Retinal pigment epithelial cell (primary cell): ENCODE measurements at regions not wholly inside any gene's neighbourhood (a gene's known extent, or its start where the extent isn't known, plus 50 kb on each side); places are given as distances from the start of the nearest gene placed in this dataset.

ENCODE experiments used
- DNase-seq: peaks from one replicate; pipeline ENCODE4 v3.0.0-alpha.2; 2010; ENCODE audit warnings: low read depth
- H3K4me3 ChIP-seq: 2 replicates; pipeline ENCODE4 v1.5.1; 2011; ENCODE audit warnings: mild to moderate bottlenecking, low read length, control low read depth, moderate library complexity
- CTCF ChIP-seq: conservative IDR thresholded peaks from 2 replicates; pipeline ENCODE4 v1.5.1; 2011; ENCODE audit warnings: low read depth, low read length, control low read depth, inconsistent platforms

- DNase-seq: peak; percentile 27
- TF ChIP-seq CTCF: no peak
- no peak overlapping the region for H3K4me3 ChIP-seq
Observed at GRCh38 chr4:17068891-17069290, 170.4 kb upstream of the LDB2 start.

- H3K4me3 ChIP-seq: no peak overlapping the region
- TF ChIP-seq CTCF: no peak
- no peak for DNase-seq
Observed at GRCh38 chr4:17068392-17068791, 169.9 kb upstream of the LDB2 start.

GRCh38 chr4:17066972-17067371 is 168.5 kb upstream of the LDB2 start:
- H3K4me3 ChIP-seq: no peak overlapping the region
- TF ChIP-seq CTCF: no peak
- DNase-seq: peak; percentile 43

- no peak overlapping the region for H3K4me3 ChIP-seq
- DNase-seq: no peak
- TF ChIP-seq CTCF: no peak
Observed at GRCh38 chr4:17066236-17066635, 167.8 kb upstream of the LDB2 start.

GRCh38 chr4:17065821-17066220 is 167.4 kb upstream of the LDB2 start:
- no peak for DNase-seq

GRCh38 chr4:17064959-17065358 is 166.5 kb upstream of the LDB2 start:
- no peak for DNase-seq
- H3K4me3 ChIP-seq: no peak overlapping the region
- TF ChIP-seq CTCF: no peak

More at GRCh38 chr4:17065821-17066220, 167.4 kb upstream of the LDB2 start:
- no peak overlapping the region for H3K4me3 ChIP-seq
- no peak for TF ChIP-seq CTCF

- TF ChIP-seq CTCF: no peak
- no peak overlapping the region for H3K4me3 ChIP-seq
- DNase-seq: no peak
Observed at GRCh38 chr4:17063888-17064287, 165.4 kb upstream of the LDB2 start.
